ENCODE measurements at regions not wholly inside any gene's neighbourhood (a gene's known extent, or its start where the extent isn't known, plus 50 kb on each side); places are given as distances from the start of the nearest gene placed in this dataset.

DNA sequence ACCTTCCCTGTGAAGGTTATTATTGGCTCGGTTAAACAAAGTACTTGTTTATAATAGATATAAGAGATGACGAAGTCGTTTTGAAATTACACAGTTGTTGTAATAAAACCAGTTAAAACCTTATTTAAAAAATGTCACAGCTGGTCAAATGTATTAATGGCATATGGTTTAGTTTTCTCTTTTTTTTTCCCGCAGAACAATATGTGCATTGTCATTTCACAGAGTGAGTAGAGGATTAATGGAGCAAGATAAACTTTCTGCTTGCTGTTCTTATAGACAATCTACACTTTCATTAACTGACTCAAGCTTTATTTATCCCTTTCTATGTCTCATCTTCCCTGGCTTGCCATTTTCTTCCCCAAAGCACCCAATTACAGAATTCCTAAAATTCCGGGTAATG lies 404.3 kb upstream of the NPVF start:
- DNase-seq (ENCODE audit: low read depth) = no peak

DNA sequence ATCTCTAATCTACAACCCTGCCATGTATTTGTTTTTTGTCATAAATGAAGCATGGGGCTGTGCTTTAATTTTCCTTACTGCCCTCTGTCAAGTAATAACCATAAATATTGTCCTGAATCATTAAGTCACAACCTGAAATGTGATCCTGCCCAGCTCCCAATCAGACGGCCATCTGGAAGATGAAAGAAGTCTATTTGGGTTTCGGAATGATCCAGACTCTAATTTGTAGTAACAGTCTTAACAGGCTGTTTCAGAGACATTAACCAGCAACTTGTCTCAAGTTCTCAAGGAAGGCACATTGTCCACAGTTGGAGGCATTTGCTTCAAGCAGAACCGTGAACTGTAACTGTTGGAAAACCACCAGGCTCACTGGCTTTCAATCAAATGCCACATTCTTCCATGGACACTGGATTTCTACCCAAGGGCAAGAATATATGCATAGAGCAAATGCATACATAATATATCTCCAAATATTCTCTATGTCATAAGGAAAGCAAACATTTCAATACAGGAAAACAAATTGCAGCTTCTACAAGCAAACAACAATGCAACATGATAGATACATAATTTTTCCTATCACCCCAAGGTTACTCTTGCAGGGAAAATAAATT lies 405.2 kb upstream of the NPVF start:
- DNase-seq (ENCODE audit: low read depth) = no peak

DNA sequence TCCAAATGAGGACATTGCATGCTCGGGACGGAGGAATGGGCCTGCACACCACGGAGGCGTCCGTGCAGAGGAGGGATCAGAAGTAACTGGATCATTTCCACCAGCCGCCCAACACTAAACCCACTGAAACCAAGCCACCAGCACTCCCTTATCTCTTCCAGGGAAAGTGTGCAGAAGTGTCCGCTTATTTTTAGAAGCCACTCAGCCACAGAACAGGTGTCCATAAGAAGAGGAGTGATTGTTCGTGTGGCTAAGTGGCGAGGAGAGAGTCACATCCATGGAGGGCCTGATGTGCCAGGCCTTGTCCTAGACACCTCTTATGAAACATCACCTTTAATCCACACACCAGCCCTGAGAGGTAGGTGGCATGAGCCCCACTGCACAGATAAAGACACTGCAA lies 407.9 kb upstream of the NPVF start:
- DNase-seq (ENCODE audit: low read depth) = no peak

DNA sequence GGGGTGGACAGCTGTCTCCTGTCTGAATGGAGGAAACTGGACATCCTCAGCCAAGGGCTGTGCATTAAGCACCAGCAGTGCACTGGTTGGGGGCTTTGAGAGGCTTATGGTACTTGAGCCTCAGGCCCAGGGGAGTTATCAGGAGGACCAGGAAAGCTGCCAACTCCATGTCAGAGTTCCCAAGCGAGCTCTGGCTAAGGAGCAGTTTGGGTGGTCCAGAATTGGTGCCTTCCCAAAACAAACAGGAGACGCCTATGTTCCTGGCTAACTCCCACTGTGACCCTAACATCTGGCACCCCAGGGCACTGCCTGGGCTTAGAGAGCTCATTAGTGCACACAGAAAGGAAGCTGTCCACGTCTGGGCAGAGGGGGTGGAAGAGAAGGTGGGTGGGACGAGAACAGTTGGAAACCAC lies 408.6 kb upstream of the NPVF start:
- no peak for DNase-seq (ENCODE audit: low read depth)

DNA sequence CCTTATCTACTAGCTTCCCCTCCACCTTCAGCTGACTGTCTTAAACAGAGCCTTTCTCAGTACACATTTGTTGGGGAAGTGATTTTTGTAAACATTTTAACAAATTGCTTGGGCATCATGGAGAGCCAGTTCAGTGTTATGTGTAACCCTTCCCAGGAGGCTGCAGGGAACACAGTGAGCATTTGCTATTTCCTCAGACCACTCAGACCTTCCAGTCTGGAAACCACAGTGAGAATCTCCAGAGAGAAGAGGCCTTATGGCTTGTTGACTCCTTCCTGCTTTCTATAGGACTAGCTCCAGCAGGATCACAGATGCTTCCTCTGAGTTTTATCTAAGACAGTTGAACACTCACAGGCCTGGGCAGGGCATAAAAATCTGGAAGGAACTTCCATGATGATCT lies 409.8 kb upstream of the NPVF start:
- no peak for DNase-seq (ENCODE audit: low read depth)

DNA sequence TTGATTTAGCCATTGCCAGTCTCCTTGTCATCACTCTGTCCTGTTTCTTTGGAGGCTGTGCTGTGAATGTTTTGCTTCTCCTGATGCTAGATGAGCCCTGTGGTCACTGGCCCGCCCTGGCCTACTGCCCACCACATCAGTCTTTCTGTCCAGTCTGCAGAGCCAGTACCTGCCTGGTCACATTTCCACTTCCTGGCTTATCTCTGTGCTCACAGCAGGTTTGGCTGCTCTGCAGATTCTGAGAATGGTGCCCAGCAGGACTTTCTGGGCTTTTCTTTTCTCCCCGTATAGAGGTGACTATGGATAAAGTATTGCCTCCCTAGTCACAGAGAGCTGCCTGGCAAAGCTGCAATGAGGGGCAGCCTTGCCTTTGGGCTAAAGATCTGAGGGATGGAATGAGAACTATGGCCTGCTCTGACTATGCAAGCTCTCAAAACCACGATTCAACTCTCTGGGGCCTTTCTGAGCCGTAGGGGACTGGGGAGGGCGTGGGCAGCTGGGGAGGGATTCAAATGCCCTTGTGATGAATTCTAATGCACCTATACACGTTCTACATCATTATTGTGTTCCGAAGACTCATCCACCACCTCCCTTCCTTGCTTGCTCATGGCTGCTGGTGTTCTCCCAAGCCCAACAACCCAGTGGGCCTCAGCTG lies 410.4 kb upstream of the NPVF start:
- no peak for DNase-seq (ENCODE audit: low read depth)

DNA sequence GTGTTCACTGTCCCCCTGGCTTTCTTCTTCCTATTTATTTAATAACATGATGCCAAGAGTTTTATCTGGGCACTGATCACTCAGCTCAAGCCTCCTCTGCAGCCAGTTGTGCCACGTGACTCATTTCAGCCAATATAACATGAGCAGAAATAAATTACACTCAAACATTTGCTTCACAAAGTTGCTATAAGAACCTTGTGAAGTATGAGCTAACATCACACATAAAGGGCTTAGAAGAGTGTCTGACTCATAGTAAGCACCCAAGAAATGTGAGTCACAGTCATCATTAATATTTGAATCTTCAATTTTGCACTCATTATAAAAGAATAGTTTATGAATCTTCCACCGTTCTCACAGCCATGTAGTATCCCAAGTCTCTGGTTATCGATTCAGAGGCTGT lies 414.6 kb upstream of the NPVF start:
- DNase-seq (ENCODE audit: low read depth) = no peak

DNA sequence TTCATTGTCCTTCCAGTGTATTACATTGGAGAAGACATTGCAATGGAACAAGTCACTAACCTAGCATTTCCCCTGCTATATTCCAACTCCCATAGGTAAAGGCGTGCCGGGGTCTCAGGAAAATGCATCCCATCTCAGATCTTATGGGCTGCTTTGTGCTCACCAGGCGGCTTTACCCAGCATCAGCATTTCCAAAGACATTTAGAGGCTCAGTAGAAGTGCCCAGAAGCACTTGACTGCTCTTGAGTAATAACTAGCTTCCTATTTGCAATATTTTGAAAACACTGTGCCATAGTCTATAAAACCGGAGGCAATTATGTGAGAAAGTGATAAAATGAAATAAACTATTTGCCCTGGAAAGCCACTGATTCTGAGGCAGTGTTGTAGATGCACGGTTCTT lies 415.0 kb upstream of the NPVF start:
- no peak for DNase-seq (ENCODE audit: low read depth)

DNA sequence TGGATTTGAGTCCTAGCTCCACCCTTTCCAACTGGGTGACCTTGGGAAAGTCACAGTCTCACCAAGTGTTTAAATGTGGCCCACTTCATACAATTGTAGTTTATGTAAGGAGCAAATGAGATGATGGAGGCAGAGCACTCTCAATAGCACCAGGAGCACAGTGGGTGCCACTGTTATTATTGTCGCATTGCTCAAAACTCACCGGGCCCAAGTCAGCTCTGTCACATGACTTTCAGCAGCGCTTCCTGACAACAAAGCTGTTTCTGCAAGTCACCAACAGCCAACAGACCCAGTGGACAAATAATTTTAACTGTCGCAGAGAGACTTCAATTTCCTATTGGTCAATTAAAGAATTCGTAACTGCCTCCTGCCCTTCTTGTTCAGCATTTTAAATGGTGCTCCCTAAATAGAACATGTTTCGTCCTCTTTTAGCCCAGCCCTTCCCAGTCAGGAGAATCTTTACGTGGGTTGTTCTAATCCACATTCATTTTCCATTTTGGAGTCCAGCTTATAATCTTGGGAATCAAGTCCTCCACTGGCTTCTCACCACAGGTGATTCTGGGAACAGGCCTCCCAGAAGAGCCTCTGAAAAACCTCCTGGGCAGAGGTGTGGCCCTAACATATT lies 415.6 kb upstream of the NPVF start:
- DNase-seq (ENCODE audit: low read depth) = no peak

DNA sequence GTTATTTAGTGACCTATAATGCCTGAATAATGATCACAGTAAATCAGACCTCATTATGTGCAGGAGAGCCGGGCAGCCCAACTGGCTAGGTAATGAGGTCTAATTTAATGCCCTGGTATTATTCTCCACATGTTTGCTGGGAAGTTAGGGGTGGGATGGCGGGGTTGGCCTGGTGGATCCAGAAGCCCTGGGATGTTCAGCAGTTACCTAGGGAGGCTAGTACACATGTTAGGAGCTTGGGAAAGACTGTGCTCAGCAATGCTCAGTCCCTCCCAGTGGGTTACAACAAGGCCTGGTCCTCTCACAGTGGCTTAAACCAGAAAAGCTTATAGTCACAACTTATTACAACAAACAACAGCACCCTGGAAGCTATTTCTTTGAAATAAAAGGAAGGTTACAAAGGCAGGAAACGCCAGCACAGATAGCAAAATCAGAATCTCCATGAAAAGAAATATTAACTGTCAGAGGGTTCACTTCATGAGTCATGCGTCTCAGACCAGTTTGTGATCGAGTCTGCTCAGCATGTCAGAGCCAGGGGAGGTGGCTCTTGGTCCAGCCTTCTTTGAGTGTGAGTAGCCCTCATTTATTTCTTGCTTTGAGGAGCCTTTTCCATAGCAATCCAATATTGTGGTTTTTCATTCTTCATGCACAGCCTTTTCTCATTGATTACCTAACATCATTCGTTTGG lies 418.6 kb upstream of the NPVF start:
- DNase-seq (ENCODE audit: low read depth) = no peak

DNA sequence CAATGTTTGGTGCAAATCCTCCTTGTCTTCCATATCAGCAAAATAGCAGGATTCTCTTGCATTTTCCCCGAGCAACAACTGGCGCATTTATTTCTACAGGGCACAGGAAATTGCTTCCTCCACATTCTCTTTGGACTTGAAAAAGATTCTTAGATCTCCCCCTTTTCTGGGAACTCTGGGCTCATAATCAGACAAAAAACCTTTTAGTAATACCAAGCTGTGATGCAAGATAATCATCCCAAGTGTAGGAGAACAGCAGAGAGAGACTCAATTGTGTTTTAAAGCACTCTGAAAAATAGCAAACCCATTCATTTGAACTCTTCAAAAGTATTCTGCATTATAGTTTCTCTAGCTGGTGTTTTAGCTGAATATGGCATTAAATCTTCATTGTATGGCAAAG lies 419.6 kb upstream of the NPVF start:
- DNase-seq (ENCODE audit: low read depth) = no peak

DNA sequence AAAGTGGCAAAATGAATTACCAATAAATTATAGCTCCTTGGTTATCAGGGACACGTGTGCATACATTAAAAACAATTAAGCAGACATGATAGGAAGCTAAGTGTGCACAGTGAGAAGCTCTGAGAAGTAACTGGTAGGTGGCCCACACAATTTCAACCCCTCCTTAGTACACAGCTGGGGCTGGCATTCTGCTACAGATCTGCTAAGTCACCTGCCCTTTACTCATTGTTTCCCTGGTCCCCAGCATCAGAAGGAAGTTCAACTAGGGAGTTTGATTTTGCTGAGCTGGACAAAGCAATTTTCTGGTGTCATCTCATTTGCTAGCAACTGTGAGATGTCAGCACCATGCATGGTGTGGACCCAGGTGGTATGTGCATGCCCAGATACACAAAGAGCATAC lies 424.1 kb upstream of the NPVF start:
- DNase-seq (ENCODE audit: low read depth) = no peak

DNA sequence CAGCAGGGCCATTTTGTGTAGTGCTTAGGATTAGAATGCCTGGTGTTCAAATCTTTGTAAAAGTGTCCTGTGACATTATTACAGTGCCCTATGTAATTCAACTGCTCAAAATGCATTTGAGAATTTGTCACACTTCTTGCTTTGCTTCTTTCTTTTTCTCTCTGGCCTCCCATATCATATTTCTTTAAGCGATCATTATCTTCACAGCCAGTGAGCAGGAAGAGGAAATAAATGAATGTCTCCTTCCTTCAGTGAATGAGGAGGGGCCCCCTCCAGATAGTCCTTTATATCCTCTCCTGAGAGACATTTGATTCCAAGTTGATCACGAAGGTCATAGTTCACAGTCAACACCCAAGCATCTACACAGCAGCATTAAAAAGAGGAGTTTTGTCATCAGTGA lies 425.1 kb upstream of the NPVF start:
- DNase-seq (ENCODE audit: low read depth) = no peak

DNA sequence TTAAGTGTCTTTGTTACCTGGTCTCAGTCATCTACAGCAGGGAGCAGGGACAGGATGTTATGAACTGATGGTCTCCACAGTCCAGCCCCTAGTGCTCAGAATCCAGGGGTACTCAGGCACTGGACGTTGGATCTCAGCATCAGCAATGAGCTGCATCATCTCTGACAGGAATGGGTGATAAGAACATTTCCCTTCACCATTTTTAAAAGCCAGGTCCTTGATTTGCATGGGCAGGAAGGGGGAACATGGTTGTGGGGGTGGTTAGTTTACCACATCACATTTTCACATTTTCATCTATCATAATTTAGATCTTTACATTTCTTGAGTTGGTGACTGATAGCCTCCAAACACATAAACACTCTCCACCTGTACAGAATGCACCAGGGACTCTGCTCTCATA lies 427.8 kb upstream of the NPVF start:
- DNase-seq (ENCODE audit: low read depth) = no peak

DNA sequence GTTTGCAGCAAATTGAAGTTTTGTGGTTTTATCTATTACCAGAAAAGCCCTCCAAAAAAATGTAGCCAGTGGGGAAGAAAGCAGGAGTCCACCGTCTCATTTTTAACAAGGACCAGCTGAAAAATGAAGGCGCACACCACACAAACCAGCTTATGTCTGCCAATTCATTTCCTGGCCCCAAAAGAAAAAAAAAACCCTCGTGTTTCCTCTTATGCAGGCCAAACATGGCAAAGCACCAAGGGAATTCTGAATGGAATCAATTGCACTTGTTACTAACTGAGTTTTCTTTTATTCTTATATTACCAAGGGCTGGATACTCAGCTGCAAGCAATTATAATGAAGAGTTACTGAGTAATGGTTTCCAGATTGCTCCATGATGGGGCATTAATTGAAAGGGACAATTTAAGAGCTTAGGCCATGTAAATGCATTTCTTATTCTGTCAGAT lies 428.3 kb upstream of the NPVF start:
- DNase-seq (ENCODE audit: low read depth) = no peak

DNA sequence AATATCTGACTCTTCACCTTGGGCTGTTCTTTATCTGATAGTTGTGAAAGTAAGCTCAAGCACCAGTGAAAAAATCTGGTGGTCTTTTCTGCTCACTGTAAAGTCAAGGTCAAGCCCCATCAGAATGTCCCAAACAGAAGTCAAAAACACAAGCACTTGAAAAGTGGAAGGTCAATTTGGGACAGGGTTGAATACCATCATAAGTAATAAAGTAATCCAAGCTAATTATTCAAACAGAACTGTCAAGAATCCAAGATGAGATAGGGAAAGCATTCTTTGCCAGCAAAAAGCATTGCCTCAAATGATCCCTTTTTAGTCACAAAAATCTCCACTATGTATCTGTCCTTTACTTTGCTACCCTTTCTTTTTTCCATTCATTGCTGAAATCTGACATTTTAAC lies 430.1 kb upstream of the NPVF start:
- no peak for DNase-seq (ENCODE audit: low read depth)

DNA sequence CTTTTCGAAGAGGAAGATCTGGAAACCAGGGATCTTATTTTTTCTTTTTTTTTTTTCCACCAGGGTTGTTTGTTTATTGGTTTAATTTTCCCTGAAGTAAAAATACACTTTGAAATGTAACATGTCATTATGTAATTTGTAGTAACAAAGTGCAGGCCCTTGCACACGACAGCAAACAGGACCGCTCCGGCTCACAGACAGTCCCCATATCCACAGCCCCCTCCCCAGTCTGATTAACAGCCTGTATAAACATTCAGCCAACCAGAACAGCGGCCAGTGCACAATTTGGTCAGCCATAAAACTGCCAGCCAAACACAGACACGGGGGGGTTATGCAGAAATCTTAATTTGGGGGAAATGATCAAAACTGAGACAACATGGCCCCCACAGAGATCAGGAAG lies 431.6 kb upstream of the NPVF start:
- DNase-seq (ENCODE audit: low read depth) = no peak

DNA sequence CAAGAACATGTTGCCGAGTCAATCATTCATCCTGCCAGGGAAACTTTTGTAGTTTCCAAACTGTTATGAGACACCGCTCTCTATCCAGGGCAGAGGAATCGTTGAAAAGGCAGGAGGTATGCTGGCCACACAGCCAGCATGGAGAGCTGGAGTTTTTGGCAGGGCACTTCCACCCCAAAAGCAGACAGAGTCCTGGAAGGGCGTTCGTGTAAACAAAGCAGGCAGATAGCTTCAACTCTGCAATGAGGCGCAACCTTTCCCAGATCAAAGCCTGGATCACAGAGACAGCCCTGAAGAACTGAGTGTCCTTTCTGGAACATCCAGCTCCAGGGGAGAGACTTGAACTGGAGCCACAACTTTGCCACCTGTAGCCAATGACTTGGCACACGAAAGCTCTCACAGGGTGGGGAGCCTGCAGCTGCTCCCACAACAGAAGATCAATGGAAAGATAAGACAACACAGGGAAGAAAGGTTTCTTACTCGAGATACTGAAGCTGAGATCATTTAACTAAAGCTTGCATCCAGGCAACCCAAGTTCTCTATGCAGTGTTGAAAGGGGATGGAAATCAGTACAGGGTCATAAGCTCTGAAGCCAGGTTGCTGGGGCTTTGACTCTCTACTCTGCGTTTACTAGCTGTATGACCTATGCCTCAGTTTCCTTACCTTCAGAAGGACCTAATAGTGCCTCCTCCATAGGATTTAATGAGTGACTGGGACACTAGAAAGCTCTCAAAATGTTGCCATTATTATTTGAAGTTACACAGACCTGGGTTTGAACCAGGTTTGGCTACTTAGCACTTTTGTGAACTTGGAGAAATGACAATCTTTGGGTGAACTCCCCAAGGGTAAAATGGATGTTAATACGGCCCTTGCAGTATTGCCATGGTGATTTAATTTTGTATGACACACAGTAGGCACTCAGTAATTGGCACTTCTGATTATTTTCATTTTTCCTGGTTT lies 434.8 kb upstream of the NPVF start:
- DNase-seq (ENCODE audit: low read depth) = no peak

DNA sequence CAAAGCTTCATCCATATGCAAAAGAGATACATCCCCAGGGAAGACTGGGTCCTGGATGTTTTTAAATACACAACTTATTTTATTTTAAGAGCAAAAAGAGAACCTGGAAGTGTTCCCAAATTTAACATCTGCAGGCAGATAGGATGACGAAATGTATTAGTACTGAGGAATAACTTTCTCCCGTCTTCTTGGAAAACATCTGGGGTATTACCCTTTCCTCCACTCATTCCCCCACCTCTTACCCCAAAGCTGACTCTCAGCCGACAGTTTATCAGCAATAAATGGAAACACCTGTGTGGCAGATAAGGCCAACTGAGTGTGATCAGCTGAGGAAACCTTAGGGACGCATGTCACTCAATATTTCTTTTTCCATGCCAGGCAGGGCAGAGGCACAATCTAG lies 435.6 kb upstream of the NPVF start:
- DNase-seq (ENCODE audit: low read depth) = no peak

DNA sequence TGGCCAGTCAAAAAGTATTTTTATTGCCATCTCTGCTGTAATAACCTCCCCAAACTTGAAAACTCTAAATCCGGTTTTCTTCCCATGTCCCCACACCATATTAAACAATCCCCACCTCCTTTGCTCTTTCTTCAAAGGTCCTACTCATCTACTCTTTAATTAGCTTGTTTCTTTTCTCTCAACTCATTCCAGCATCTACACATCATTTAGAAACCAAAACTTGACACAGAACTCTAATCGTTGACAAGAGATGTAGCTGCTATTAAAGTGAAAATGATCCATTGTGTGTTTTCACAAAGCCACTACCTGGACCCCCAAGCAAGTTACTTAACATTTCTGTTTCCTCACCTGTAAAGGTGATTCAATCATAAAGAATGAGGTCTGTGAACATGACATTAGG lies 436.3 kb upstream of the NPVF start:
- DNase-seq (ENCODE audit: low read depth) = no peak

DNA sequence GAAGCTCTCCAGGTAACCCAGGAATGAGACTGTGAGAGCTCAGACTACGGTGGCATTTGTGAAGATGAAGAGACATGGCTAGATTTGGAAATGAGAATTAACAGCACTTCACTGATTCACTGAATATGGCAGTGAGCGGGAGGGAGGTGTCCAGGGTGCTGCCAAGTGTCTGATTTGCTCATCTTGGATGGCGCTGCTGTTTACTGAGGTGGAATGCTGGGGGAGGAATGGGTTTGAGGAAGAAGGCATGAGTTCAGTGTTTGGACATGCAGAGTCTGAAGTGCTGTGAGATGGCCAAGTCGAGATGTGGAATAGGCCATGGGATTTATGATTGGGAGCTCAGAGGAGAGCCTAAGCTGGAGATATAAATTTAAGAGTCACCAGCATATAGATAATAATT lies 437.1 kb upstream of the NPVF start:
- DNase-seq (ENCODE audit: low read depth) = no peak

Data from activated T-helper 1 cell treated with Interleukin-2 at 50 U/mL for 16 hours (primary cell).